ENCODE measurements at regions not wholly inside any gene's neighbourhood (a gene's known extent, or its start where the extent isn't known, plus 50 kb on each side); places are given as distances from the start of the nearest gene placed in this dataset.

DNA sequence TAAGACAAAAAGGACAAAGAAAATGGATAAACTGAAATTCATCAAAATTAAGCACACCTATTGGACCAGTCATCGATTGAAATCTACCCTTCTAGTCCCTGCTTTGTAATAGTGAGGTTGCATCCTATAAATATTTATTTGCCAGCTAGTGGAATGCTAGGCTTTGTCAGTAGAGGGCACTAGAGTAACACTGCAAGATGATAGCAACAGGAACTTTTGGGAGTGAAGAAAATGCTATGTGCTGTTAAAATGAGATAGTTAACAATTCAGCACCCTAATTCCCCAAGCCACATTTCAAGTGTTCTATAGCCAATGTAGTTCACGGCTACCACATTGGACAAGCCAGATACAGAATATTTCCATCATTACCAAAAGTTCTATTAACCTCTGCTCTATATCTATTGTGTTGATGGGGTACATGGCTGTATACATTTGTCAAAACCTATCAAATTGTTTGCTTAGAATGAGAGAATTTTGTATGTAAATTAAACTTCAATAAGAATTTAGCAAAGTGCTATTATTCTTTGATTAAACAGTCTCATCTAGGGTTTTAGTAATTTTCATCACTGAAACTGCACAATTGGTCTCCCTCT, 69.8 kb downstream of the LSMEM1 start:
- TF ChIP-seq, protein P1, sequence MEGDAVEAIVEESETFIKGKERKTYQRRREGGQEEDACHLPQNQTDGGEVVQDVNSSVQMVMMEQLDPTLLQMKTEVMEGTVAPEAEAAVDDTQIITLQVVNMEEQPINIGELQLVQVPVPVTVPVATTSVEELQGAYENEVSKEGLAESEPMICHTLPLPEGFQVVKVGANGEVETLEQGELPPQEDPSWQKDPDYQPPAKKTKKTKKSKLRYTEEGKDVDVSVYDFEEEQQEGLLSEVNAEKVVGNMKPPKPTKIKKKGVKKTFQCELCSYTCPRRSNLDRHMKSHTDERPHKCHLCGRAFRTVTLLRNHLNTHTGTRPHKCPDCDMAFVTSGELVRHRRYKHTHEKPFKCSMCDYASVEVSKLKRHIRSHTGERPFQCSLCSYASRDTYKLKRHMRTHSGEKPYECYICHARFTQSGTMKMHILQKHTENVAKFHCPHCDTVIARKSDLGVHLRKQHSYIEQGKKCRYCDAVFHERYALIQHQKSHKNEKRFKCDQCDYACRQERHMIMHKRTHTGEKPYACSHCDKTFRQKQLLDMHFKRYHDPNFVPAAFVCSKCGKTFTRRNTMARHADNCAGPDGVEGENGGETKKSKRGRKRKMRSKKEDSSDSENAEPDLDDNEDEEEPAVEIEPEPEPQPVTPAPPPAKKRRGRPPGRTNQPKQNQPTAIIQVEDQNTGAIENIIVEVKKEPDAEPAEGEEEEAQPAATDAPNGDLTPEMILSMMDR (IDR thresholded peaks at IDR 0.05; ENCODE audit: insufficient read depth, low read length, poor library complexity, severe bottlenecking): peak; percentile 83
- TF ChIP-seq EZH2phosphoT487 (conservative IDR thresholded peaks at IDR 0.05; ENCODE audit: low read length): no peak

Data from SU-DHL-6 (cell line).